ENCODE measurements at regions not wholly inside any gene's neighbourhood (a gene's known extent, or its start where the extent isn't known, plus 50 kb on each side); places are given as distances from the start of the nearest gene placed in this dataset.
"Not testable (repeated sequence)": the region's sequence is repeated elsewhere in the genome, so short reads cannot be mapped to it uniquely, and the experiment has no call there.

DNA sequence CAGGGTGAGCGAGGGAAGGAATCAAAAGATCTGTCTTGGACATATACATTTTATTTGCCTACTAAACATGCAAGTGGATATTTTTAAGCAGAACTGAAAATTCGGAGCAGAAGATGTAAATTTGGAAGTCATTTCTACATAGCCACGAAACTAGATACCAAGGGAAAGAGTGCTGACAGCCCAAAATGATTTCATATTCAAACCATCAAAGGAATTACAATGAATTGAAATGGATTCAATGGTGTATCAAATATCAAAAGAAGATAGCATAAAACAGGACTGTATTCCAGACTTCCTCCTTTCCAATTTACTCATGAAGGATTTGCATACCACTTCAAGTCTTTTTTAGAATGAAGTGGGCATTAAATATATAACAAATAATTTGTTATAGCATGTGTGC, 313.5 kb upstream of the KITLG start:
- no peak for DNase-seq (ENCODE audit: low spot score)

DNA sequence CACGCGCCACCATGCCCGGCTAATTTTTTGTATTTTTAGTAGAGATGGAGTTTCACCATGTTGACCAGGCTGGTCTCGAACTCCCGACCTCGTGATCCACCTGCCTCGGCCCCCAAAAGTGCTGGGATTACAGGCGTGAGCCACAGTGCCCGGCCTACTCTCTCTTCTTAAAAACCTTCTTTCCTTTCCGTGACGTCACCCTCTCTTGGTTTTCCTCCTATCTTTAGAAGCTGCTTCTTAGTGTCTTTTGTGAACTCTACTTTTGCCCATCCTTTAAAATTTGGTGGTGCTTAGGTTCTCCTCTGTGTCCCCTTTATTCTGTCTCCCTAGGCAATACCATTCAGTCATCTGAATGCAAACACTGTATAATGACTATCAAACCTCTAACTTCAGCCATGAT, 311.2 kb upstream of the KITLG start:
- not testable (repeated sequence) for DNase-seq (ENCODE audit: low spot score)

DNA sequence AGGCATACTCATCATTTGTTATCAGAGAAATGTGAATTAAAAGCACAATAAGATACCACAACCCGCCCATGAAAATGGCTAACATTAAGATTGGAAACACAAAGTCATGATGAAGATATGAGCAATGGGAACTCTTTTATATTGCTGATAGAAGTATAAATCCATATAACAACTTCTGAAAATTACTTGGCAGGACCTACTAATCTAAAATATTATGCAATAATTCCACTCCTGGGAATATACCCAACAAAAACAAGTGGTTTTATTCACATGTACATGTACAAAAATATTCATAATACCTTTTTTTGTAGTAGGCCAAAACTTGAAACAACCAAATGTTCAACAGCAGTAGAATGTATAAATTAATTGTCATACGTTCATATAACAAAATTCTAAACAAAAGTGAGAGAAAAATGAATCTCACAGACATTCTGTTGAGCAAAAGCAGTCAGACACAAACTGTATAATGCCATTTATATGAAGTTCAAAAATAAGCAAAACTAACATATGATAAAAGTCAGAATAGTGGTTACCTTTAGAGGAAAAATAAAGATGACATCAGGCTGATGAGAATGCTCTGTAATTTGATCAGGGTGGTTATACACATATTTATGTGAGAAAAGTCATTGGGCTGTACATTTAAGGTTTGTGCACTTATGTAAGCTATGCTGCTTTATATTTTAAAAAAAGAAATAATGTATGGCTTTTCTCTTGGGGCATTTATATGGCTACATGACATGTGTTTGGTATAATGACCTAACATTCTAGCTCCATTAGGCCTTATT, 309.2 kb upstream of the KITLG start:
- no peak for DNase-seq (ENCODE audit: low spot score)

DNA sequence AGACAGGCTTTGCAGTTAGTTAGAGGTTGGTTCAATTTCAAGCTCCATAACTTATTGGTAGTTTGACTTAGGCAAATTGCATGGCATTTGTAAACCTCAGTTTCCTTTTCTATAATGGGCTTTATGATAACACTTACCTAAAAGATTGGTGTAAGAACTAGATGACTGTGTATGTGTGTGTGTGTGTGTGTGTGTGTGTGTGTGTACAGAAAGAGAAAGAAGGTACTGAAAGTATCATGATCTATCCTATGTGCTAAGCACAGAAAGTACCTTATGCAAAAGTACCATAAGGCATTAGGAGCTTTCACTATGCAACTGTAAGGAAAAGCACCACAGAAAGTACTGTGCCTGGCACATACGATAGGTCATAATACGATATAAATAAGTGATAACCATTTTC, 304.3 kb upstream of the KITLG start:
- DNase-seq (ENCODE audit: low spot score) = no peak

DNA sequence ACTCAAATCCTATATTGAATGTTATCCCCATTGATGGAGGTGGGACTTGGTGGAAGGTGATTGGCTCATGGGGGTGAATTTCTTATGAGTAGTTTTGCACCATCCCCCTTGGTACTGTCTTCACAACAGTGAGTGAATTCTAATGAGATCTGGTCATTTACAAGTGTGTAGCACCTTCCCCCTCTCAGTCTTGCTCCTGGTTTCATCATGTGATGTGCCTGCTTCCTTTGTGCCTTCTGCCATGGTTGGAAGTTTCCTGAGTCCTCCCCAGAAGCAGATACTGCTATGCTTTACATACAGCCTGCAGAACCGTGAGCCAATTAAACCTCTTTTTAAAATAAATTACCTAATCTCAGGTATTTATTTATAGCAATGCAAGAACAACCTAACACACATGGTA, 302.4 kb upstream of the KITLG start:
- DNase-seq (ENCODE audit: low spot score) = no peak

DNA sequence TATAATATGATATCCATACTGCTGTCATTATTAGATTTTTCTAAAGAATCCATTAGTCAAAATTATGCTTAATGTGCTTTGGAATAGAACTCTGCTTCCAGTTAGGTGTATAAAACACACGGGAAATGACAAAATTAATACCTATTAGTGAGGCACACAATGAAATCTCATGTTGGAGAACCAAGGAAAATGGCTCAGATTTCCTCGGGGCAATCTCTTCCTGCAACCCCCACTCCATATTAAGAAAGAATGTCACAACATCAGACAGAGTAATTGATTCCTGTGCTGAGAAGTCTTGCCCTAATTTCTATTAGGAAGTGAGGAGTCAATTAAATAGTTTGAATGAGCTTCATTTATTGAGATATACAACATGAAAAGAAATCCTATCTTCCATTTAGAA, 299.8 kb upstream of the KITLG start:
- no peak for DNase-seq (ENCODE audit: low spot score)

DNA sequence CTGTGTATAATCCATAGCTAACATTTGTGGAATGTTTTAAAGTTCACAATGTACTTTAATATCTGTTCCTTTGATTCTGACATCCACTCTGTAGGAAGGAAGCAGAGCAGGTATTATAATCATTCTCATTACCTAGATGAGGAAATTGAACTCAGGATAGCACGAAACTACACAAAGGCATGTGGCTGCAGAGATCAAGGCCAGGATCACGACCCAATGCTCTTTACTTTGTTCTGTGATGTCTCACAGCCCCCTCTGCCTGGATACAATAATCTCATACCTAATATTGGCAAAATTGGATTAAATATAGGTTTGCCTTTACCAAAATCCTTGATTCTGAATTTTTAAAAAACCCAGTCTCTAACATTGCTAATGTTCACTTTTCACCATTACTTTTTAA, 298.0 kb upstream of the KITLG start:
- DNase-seq (ENCODE audit: low spot score) = no peak

DNA sequence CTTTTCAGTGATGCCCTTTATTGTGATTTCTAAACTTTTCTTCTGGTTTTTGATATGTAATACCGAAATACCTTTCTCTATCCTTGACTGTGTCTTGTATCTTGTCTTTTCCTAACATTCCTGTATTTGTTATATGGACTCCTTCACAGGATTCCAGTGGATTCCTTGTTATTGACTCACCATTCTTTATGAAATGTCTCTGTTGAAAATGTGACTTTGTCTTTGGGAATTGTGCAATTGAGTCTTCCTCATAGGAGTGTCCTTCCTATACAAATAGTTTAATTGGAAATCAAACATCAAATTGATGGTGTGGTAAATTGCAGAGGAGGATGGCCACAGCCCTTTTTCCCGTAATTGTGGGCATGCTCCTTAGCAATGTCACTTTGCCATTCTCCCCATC, 296.6 kb upstream of the KITLG start:
- peak; percentile 1 for DNase-seq (ENCODE audit: low spot score)

DNA sequence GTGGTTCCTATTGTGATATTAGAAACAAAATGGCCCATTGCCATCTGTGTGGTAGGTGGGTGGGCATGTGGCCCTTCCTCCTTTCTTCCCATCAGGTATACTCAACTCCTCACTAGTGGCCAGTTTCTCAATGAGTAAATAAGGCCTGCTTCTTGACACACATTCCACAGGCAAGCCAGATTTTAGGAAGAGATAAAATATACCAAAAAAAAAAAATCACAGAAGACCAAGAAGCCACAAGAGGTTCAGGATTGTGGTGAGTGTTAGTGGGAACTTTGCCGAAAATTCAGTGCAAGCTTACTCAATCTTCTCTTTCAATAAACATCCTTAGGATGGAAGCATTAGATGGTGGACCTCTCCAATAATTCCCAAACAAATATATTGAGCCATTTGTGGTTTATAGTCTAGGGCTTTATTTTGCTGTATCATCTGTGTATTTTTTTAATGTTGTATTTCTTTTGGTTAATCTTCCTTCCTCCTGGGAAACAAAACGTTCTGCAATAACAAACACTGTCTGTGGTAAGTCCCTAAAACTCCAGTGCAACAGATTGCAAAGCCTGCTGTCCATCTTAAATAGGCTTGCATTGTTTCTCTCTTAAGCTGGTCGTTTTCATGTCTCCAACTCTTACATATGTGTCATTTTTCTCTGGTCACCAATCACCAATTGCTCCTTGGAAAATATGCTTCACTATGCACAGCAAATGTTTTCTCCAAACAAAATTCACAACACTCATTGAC, 289.9 kb upstream of the KITLG start:
- DNase-seq (ENCODE audit: low spot score) = no peak

DNA sequence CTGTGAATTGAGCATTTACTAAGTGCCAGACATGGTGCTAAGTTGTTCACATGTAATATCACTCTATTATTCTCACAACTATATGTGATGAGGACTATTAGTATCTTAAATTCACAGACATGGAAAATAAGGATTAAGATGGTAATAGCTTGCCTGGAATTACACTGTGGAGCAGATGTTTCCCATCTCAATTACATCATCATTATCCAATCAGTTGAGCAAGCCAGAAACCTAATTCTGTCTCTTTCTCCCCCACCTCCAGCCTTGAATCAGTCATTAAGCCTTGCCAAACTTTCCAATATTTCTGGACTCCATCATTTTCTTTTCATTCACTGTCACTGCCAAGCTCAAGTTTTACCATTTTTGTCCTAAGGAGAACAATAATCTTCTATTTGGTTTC, 287.8 kb upstream of the KITLG start:
- no peak for DNase-seq (ENCODE audit: low spot score)

DNA sequence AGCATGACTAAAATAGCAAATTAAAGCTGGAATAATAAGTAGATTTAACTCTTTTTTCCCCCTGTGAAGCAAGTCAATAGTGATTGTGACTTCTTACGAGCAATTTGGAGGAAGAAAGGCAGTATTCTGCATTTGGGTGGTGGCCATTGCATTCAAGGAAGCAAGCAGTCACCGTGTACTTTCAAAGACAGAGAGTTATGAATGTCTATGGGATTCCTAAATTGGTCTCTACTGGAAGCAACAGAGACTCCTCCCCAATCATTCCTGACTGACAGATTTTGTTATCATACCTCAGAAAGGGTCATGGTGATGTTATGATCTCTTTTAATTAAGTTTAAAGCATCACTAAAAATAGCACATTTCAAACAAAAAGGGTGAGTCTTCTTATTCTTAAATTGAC, 287.2 kb upstream of the KITLG start:
- no peak for DNase-seq (ENCODE audit: low spot score)

DNA sequence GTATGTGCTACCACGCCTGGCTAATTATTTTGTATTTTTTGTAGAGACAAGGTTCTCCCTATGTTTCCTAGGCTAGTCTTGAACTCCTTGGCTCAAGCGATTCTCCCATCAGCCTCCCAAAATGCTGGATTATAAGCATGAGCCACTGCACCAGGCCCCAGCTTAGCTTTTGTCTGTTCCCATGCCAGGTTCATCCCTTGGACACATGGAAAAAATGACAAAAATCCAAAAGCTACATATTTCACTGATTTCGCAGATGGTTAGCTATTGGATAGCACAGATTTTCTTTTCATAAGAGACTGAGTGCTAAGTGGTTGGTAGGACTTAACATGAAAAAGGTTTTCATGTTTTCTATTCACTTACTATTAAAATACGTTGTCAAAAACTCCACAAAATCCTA, 286.6 kb upstream of the KITLG start:
- DNase-seq (ENCODE audit: low spot score) = no peak

DNA sequence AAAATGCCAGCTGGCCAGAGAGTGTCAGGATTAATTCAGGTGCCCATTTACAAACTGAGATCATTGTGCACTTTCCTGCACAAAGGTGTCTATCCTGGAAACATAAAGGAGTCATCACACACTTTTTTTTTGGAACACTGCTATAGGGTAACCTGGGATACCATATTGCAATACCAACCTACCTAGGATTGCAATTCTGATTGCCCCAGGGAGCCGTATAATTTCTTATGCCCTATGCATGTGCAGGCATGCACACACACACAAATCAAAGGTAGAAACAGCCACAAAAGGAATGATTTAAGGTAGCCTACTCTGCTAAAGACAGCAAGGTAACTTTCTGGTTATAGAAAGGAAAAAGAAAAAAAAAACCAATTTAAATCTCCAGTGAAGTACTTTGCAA, 285.3 kb upstream of the KITLG start:
- no peak for DNase-seq (ENCODE audit: low spot score)

DNA sequence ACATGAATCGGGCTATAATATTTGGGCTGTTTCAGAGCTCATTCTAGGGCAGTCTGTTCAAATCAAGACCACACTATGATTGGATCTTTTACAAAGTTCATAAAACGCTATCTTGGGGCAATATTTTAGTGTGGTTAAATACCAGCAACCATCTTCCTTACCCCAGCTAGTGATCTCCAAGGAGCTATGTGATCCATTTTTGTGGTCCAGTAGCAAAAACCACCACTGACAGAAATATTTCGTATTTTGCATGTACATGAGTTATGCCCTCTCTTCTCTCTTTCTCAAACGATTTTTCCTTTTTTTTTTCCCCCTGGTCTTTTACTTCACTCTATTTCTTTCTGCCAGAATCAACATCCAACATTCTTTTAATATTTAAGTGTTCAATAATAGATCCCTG, 280.6 kb upstream of the KITLG start:
- no peak for DNase-seq (ENCODE audit: low spot score)

DNA sequence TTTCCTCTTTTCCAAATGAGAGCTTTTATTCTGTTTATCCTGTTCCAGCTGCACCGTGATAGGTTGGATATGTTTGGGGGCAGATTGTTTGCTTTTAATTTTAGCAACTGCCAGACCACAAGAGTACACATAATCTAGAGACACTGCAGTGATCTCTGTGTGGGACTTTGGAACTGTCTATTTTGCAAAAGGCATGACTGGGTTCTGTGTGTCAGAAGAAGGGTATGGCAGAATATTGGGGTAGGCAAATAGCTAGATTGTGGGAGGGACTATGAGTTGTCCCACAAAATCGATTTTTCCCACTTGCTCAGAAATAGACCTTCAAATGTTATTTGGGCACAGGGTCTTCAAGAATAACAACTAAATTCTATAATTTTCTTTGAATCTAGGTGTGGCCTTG, 275.9 kb upstream of the KITLG start:
- no peak for DNase-seq (ENCODE audit: low spot score)

DNA sequence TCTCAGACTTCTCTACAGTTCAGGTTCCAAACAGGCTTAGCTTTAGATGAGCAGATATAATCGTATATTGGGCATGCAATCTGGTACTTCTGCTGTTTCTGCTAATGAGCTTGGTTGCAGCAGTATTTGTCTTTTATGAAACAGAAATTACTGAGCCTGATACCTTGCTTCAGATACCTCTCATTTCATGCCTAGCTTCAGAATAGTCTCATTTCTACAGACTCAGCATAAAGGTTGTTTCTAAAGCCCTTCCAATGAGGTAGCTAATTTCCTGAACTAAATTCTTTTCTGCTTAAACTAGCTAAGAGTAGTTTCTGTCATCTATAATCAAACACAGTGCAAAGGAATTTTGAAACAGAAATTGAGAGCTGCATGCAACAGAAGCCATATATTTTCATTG, 275.0 kb upstream of the KITLG start:
- DNase-seq (ENCODE audit: low spot score) = no peak

DNA sequence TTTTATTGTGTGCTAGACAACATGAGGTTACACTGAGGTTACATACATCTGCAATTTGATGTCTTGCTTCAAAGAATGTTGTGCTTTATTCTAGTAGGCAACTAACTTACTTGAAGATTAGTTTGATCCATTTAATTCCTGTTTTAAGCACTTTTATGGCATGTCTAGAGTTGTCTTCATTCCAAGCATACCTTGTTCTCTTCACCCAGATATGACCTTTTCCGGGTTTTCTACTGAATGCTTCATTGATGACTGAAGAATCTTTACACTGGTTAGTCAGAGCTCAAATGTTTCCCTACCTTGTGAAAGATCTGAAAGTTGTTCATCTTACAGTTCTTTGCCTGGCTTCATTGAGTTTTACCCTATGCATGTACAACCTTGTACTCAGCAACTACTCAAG, 274.0 kb upstream of the KITLG start:
- peak; percentile 57 for DNase-seq (ENCODE audit: low spot score)

DNA sequence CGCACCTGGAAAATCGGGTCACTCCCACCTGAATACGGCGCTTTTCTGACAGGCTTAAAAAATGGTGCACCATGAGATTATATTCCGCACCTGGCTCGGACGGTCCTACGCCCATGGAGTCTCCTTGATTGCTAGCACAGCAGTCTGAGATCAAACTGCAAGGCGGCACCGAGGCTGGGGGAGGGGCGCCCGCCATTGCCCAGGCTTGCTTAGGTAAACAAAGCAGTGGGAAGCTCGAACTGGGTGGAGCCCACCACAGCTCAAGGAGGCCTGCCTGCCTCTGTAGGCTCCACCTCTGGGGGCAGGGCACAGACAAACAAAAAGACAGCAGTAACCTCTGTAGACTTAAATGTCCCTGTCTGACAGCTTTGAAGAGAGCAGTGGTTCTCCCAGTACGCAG, 267.0 kb upstream of the KITLG start:
- DNase-seq (ENCODE audit: low spot score) = not testable (repeated sequence)

DNA sequence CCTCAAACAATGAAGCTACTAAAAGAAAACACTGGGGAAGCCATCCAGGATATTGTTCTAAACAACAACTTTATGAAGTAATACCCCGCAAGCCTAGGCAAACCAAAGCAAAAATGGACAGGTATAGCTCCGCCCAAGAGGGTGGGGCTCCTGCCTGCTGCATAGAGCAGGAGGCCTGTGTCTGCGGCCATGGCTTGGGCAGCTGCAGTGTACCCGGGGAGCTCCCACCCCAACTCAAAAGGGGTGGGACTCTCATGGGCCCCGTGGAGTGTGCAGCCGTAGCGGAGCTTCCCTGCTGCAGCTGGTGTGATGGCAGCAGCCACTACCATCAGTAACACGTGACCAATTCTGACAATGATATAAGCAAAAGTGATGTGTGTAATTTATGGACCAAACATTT, 264.2 kb upstream of the KITLG start:
- no peak for DNase-seq (ENCODE audit: low spot score)

DNA sequence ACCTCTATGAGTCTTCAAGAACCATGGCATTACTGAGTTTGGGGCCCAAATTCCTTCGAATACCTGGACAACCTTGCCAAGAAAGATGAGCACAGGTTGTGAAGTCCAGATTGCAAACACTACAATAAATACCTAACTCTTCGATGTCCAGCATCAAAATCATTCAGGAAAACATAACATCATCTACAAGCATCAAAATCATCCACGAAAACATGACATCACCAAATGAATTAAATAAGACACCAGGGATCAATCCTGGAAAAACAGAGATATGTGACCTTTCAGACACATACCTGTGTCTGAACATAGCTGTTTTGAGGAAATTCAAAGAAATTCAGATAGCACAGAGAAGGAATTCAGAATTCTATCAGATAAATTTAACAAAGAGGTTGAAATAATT, 262.0 kb upstream of the KITLG start:
- no peak for DNase-seq (ENCODE audit: low spot score)

DNA sequence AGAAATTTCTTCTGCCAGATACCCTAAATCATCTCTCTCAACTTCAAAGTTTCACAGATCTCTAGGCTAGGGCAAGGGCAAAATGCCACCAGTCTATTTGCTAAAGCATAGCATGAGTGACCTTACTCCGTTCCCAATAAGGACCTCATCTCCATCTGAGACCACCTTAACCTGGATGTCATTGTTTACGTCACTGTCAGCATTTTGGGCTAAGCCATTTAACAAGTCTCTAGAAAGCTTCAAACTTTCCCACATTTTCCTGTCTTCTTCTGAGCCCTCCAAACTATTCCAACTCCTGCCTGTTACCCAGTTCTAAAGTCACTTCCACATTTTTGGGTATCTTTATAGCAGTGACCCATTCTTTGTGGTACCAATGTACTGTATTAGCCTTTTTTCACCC, 259.2 kb upstream of the KITLG start:
- no peak for DNase-seq (ENCODE audit: low spot score)

DNA sequence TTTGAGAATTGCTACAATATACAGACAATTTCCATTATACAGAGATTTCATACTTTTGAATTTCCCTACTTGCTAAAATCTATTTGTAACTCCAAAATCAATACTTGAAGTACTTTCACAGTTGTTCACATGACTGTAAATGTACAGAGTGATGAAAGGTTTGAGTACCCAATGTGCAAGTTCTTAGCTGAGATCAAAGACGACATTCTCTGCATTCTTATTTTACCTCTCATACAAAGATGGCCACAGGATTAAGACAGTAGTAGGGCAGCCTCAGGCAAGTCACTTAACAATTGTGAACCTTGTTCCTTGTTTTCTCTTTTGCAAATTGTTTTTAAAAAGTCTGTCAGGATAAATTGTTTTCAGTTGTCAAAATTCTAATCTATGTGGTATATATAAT, 255.9 kb upstream of the KITLG start:
- no peak for DNase-seq (ENCODE audit: low spot score)

DNA sequence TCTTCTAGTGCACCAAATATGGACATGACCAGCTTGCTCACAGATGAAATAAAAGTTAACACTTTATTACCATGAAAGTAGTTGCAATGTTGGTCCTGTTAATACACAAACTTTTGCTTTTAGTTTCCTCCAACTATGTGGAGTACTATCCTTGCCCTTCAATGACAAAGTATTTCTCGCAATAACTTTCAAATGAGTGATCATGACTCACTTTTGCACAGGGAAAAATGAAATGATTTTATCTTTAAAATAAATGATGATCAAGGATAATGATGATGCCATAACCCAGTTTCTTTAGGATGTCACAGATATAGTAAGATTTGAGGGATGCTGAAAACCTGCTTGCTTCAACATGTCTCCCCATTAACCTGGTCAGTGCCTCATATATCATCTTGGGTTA, 254.0 kb upstream of the KITLG start:
- no peak for DNase-seq (ENCODE audit: low spot score)

DNA sequence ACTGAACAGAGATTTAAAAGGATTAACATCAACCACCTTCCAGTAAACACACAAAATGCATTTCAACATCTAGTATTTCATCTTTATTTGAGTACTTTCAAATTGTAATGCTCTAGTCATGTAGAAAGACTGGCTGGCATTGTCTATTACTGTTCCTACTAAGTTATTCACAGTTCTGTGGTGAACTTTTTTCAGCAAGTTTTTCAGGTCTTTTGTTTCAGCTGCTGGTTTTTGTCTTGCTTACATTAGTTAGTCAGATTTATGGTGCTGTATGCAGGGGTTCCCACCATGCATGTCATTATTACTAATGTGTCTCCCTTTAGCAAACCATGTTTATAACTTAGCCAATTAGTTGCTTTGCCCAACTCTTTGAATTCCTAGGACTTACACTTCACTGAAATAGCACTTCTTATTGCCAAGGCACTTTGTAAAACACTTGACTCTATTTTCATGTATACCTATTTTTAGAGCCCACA, 253.4 kb upstream of the KITLG start:
- DNase-seq (ENCODE audit: low spot score) = no peak

All from A172 (cell line).